Smooth muscle cell (in vitro differentiated cells): ENCODE measurements at regions not wholly inside any gene's neighbourhood (a gene's known extent, or its start where the extent isn't known, plus 50 kb on each side); places are given as distances from the start of the nearest gene placed in this dataset.

Experiments used
- DNase-seq: peaks from one replicate; lab custom pipeline; 2025; ENCODE audit not compliant: unreplicated experiment; lab: John Stamatoyannopoulos, UW
- H2AFZ ChIP-seq: fragments of 200-600 bp; sonication (generic); 2 replicates; pipeline ENCODE4 v1.6.0; 2016; ENCODE audit warnings: antibody characterized with exemption, low read depth, mild to moderate bottlenecking
- H3F3A ChIP-seq: fragments of 200-600 bp; sonication (generic); 2 replicates; pipeline ENCODE4 v1.6.0; 2017; ENCODE audit warnings: antibody characterized with exemption, low read depth
- H3K27ac ChIP-seq: fragments of 200-600 bp; sonication (generic); 2 replicates; pipeline ENCODE4 v1.5.1; 2016; ENCODE audit warnings: low read depth, mild to moderate bottlenecking
- H3K27me3 ChIP-seq: fragments of 200-600 bp; sonication (generic); 2 replicates; pipeline ENCODE4 v1.6.1; 2016; ENCODE audit warnings: low read depth, mild to moderate bottlenecking
- H3K36me3 ChIP-seq: fragments of 200-600 bp; sonication (generic); 2 replicates; pipeline ENCODE4 v1.5.1; 2016; ENCODE audit warnings: low read depth
- H3K4me1 ChIP-seq: fragments of 200-600 bp; sonication (generic); 2 replicates; pipeline ENCODE4 v1.5.1; 2016; ENCODE audit warnings: low read depth
- H3K4me2 ChIP-seq: fragments of 200-600 bp; sonication (generic); 2 replicates; pipeline ENCODE4 v1.6.0; 2016; ENCODE audit warnings: mild to moderate bottlenecking
- H3K4me3 ChIP-seq: fragments of 200-600 bp; sonication (generic); 2 replicates; pipeline ENCODE4 v1.5.1; 2016; ENCODE audit warnings: mild to moderate bottlenecking
- H3K79me2 ChIP-seq: fragments of 200-600 bp; sonication (generic); 2 replicates; pipeline ENCODE4 v1.6.0; 2016; ENCODE audit warnings: low read depth, mild to moderate bottlenecking
- H3K9ac ChIP-seq: fragments of 200-600 bp; sonication (generic); 2 replicates; pipeline ENCODE4 v1.6.0; 2016; ENCODE audit warnings: low read depth
- H3K9me3 ChIP-seq: fragments of 200-600 bp; sonication (generic); replicated peaks from 2 replicates; pipeline ENCODE4 v1.5.1; 2016; ENCODE audit warnings: low read depth
- H4K20me1 ChIP-seq: fragments of 200-600 bp; sonication (generic); 2 replicates; pipeline ENCODE4 v1.6.0; 2016; ENCODE audit warnings: low read depth
- WGBS: methylation state at CpG from one replicate; pipeline ENCODE4 v1.1.7; 2016; ENCODE audit warnings: low lambda C conversion rate; 5-methylcytosine and 5-hydroxymethylcytosine counted together
- TF ChIP-seq, protein P1 (sequence below): fragments of 200-600 bp; sonication (generic); IDR thresholded peaks from 2 replicates; pipeline ENCODE4 v1.5.1; 2017; ENCODE audit warnings: borderline replicate concordance, mild to moderate bottlenecking, antibody characterized with exemption; ENCODE audit not compliant: insufficient read depth, poor library complexity, severe bottlenecking

DNA sequence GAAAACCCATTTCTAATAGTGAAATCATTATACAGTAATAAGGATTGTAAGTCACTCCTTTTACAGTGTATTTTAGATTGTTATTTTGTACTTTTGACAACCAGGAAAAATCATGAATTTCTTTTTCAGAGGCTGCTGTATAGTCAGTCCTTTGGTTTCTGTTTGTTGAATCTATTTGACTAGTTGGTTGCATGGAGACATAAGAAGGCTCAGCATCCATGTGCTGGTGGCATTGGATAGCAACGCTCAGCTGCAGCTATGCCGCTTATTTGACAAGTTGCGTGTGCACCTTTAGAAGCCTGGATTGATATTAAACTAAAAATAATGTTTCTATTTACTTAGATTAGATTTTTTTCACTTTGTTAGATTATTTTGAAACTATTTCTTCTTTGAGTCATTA lies 254.1 kb upstream of the SYT4 start:
- no peaks in the 10 kb centered on the region for H3K79me2 ChIP-seq
- no peaks in the 10 kb centered on the region for H3K36me3 ChIP-seq
- no peak for DNase-seq
- H3K4me2 ChIP-seq: no peak overlapping the region
- no peak overlapping the region for H3K4me3 ChIP-seq
- H3K9ac ChIP-seq: no peak overlapping the region
- no peak overlapping the region for H3K27ac ChIP-seq
- 97% methylated on average over 3 of the region's 3 CpGs for WGBS
- no peaks in the 10 kb centered on the region for H4K20me1 ChIP-seq
- no peaks in the 10 kb centered on the region for H3F3A ChIP-seq
- no peaks in the 10 kb centered on the region for H3K27me3 ChIP-seq
- H2AFZ ChIP-seq: no peak overlapping the region
- H3K4me1 ChIP-seq: no peaks in the 10 kb centered on the region
- no peaks in the 10 kb centered on the region for H3K9me3 ChIP-seq
- TF ChIP-seq, protein P1, sequence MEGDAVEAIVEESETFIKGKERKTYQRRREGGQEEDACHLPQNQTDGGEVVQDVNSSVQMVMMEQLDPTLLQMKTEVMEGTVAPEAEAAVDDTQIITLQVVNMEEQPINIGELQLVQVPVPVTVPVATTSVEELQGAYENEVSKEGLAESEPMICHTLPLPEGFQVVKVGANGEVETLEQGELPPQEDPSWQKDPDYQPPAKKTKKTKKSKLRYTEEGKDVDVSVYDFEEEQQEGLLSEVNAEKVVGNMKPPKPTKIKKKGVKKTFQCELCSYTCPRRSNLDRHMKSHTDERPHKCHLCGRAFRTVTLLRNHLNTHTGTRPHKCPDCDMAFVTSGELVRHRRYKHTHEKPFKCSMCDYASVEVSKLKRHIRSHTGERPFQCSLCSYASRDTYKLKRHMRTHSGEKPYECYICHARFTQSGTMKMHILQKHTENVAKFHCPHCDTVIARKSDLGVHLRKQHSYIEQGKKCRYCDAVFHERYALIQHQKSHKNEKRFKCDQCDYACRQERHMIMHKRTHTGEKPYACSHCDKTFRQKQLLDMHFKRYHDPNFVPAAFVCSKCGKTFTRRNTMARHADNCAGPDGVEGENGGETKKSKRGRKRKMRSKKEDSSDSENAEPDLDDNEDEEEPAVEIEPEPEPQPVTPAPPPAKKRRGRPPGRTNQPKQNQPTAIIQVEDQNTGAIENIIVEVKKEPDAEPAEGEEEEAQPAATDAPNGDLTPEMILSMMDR: no peak

DNA sequence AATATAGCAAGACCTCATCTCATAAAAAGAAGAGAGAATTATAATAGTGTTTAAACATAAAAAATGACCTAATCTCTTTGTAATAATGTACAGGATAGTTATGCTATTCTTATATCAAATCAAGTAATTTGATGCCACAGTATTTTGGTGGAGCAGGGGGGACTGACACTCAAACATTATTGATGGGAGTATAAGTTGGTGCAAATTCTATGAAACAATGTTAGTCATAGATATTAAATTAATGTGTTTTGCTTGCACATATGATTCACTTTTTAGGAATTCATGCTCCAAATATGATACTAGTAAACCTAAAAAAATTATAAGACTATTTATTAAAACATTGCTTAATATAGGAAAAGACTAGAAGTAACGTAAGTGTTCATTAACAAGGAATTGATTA lies 256.1 kb upstream of the SYT4 start:
- no peak overlapping the region for H3K27ac ChIP-seq
- no peak overlapping the region for H3K4me3 ChIP-seq
- no peak overlapping the region for H2AFZ ChIP-seq
- no peak for DNase-seq
- H3K4me1 ChIP-seq: no peaks in the 10 kb centered on the region
- no peaks in the 10 kb centered on the region for H3K79me2 ChIP-seq
- no peaks in the 10 kb centered on the region for H3F3A ChIP-seq
- no peaks in the 10 kb centered on the region for H4K20me1 ChIP-seq
- no peaks in the 10 kb centered on the region for H3K9me3 ChIP-seq
- no peak overlapping the region for H3K9ac ChIP-seq
- H3K36me3 ChIP-seq: no peaks in the 10 kb centered on the region
- TF ChIP-seq, protein P1: no peak
- H3K27me3 ChIP-seq: no peaks in the 10 kb centered on the region
- 95% methylated on average over 1 of the region's 1 CpG for WGBS
- no peak overlapping the region for H3K4me2 ChIP-seq

DNA sequence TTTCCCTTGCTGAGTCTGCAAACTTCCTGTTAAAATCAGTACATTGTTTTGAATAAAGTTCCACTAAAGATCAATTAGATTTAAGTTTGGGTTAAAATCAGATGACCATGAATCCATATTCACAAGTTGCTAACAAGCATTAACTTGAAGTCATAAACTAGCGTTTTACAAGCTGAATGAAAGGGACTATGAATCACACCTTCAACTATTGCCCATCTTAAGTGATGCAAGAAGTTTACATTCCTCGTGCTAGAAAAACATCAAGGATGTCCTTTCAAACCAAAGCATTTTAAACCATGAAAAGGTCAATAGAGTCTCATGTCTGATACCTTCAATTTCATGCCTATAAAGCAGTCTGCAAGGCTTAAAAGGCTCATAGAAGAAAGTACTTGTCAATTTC lies 257.2 kb upstream of the SYT4 start:
- WGBS: 32% methylated on average over 2 of the region's 2 CpGs
- H3K27ac ChIP-seq: no peak overlapping the region
- H2AFZ ChIP-seq: no peak overlapping the region
- H3K27me3 ChIP-seq: no peaks in the 10 kb centered on the region
- H3K4me1 ChIP-seq: no peaks in the 10 kb centered on the region
- H3K79me2 ChIP-seq: no peaks in the 10 kb centered on the region
- no peaks in the 10 kb centered on the region for H3K36me3 ChIP-seq
- H3K9me3 ChIP-seq: no peaks in the 10 kb centered on the region
- H4K20me1 ChIP-seq: no peaks in the 10 kb centered on the region
- no peaks in the 10 kb centered on the region for H3F3A ChIP-seq
- TF ChIP-seq, protein P1: no peak
- no peak overlapping the region for H3K4me2 ChIP-seq
- no peak overlapping the region for H3K9ac ChIP-seq
- DNase-seq: no peak
- no peak overlapping the region for H3K4me3 ChIP-seq

DNA sequence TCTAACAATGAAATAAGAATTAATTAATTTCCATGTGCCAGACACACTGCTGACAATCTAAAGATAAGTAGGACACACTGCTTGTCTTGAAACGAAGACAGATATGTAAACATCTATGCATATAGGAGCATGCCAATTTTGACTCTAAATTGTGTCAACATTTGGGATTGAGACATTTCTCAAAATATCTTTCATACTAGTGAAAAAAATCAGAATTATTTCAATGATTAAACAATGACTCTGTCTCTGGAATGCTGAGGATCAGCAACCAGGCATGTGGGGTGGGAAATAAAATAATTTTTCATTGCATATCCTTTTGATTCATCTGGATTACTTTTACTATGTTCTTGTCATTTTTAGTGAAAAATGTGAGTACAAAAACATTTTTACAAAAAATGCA lies 262.6 kb upstream of the SYT4 start:
- no peaks in the 10 kb centered on the region for H3K79me2 ChIP-seq
- no peaks in the 10 kb centered on the region for H3F3A ChIP-seq
- H3K27me3 ChIP-seq: no peaks in the 10 kb centered on the region
- whole genome bisulfite sequencing: 82% methylated on average over 1 of the region's 1 CpG
- no peak overlapping the region for H3K9ac ChIP-seq
- no peak overlapping the region for H3K27ac ChIP-seq
- no peak overlapping the region for H3K4me3 ChIP-seq
- no peak for DNase-seq
- TF ChIP-seq, protein P1: no peak
- no peaks in the 10 kb centered on the region for H3K36me3 ChIP-seq
- H4K20me1 ChIP-seq: no peaks in the 10 kb centered on the region
- H3K4me1 ChIP-seq: no peaks in the 10 kb centered on the region
- H3K9me3 ChIP-seq: no peaks in the 10 kb centered on the region
- H2AFZ ChIP-seq: no peak overlapping the region
- H3K4me2 ChIP-seq: no peak overlapping the region
